Activated B cell treated with CpG ODN at 0.5 μM for 24 hours (primary cell): ENCODE measurements at regions not wholly inside any gene's neighbourhood (a gene's known extent, or its start where the extent isn't known, plus 50 kb on each side); places are given as distances from the start of the nearest gene placed in this dataset.

Experiments
- ATAC-seq: fragments of 200-7000 bp; cut with Tn5 transposase; one replicate; pipeline ENCODE4 v1.10.0; 2021; ENCODE audit warnings: low read depth, mild to moderate bottlenecking, moderate library complexity
- CTCF ChIA-PET: fragments of 350-600 bp; sonication (Branson Sonifier 250); formaldehyde crosslinking; loops from one replicate; lab custom pipeline; 2021; ENCODE audit warnings: antibody characterized with exemption; lab: Charles Lee
- POLR2A ChIA-PET: fragments of 350-600 bp; sonication (Branson Sonifier 250); formaldehyde crosslinking; loops from one replicate; lab custom pipeline; 2021; ENCODE audit warnings: antibody characterized with exemption; lab: Charles Lee
- DNase-seq: peaks from one replicate; pipeline ENCODE4 v3.0.0; 2022
- H3K27ac Mint-ChIP-seq: one replicate; pipeline ENCODE4 v1.8.0; 2020; ENCODE audit warnings: mixed read lengths
- H3K27me3 Mint-ChIP-seq: one replicate; pipeline ENCODE4 v1.8.0; 2021; ENCODE audit warnings: mixed read lengths
- H3K36me3 Mint-ChIP-seq: one replicate; pipeline ENCODE4 v1.8.0; 2021; ENCODE audit warnings: low read depth, mixed read lengths
- H3K4me1 Mint-ChIP-seq: one replicate; pipeline ENCODE4 v1.8.0; 2021; ENCODE audit warnings: mixed read lengths
- H3K4me3 Mint-ChIP-seq: one replicate; pipeline ENCODE4 v1.8.0; 2020; ENCODE audit warnings: mild to moderate bottlenecking, mixed read lengths
- H3K9me3 Mint-ChIP-seq: one replicate; pipeline ENCODE4 v1.8.0; 2020; ENCODE audit warnings: mixed read lengths
- intact Hi-C: fragments of 100-400 bp; cut with micrococcal nuclease; formaldehyde crosslinking; loops from one replicate; pipeline ENCODE4 v1.15.1; 2024
- TF ChIP-seq, protein P1 (sequence below): fragments of 200-600 bp; IDR thresholded peaks from one replicate; pipeline ENCODE4 v1.8.0; 2022; ENCODE audit warnings: antibody characterized with exemption, mild to moderate bottlenecking

DNA sequence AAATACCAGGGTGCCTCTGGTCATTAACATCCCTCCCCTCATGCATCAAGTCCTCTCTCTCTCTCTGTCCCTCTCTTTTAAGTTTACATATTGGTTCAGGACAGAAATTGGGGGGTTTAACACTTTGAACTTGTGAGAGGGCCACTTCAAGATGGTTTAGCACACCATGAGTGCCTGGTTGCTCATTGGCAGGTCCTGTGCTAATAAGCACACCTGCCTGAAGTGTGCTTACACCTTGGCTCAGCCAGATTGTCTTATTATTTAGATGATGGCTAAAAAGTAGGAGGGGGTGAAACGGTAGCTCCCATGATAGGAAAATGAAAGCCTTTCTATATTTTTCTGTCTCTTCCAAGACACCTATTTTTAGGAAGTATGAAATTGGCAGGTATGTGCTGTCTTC is 205.8 kb downstream of the ARL6IP6 start:
- Mint-ChIP-seq H3K4me3 (no peak overlapping the region), H3K27ac (no peak overlapping the region), H3K27me3 (no peaks in the 10 kb centered on the region), H3K9me3 (no peaks in the 10 kb centered on the region), H3K36me3 (no peaks in the 10 kb centered on the region), H3K4me1 (no peaks in the 10 kb centered on the region)
- DNase-seq (no peak), ATAC-seq (no peak)
- ChIA-PET CTCF (no interaction called here), POLR2A (no interaction called here)
- TF ChIP-seq, protein P1, sequence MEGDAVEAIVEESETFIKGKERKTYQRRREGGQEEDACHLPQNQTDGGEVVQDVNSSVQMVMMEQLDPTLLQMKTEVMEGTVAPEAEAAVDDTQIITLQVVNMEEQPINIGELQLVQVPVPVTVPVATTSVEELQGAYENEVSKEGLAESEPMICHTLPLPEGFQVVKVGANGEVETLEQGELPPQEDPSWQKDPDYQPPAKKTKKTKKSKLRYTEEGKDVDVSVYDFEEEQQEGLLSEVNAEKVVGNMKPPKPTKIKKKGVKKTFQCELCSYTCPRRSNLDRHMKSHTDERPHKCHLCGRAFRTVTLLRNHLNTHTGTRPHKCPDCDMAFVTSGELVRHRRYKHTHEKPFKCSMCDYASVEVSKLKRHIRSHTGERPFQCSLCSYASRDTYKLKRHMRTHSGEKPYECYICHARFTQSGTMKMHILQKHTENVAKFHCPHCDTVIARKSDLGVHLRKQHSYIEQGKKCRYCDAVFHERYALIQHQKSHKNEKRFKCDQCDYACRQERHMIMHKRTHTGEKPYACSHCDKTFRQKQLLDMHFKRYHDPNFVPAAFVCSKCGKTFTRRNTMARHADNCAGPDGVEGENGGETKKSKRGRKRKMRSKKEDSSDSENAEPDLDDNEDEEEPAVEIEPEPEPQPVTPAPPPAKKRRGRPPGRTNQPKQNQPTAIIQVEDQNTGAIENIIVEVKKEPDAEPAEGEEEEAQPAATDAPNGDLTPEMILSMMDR: no peak
- intact Hi-C loops: no loop called here

DNA sequence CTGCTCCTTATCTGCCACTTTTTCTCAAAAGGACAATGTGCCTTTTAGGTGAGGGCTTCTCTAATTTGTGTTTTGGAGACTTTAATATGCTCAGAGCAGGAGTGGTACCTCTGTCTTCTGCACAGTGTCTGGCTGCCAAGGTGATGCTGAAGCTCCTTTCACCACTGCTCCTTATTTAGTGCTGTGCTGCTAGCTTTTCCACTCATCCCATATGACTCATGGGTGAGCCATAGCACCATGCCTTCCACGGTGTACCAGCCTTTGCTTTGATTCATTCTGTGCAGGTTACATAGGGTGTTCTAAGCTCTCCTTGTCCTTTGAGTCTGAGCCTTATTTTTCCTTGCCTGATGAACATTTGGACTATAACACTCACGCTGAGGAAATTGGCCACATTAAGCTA is 202.4 kb downstream of the ARL6IP6 start:
- Mint-ChIP-seq H3K4me1 (no peaks in the 10 kb centered on the region), H3K27me3 (no peaks in the 10 kb centered on the region), H3K4me3 (no peak overlapping the region), H3K9me3 (peaks cover 2% of the 10 kb centered on the region), H3K36me3 (no peaks in the 10 kb centered on the region), H3K27ac (no peak overlapping the region)
- CTCF ChIA-PET: no interaction called here
- TF ChIP-seq, protein P1: no peak
- no peak for ATAC-seq
- intact Hi-C loops: no loop called here
- no peak for DNase-seq
- POLR2A ChIA-PET: no interaction called here

DNA sequence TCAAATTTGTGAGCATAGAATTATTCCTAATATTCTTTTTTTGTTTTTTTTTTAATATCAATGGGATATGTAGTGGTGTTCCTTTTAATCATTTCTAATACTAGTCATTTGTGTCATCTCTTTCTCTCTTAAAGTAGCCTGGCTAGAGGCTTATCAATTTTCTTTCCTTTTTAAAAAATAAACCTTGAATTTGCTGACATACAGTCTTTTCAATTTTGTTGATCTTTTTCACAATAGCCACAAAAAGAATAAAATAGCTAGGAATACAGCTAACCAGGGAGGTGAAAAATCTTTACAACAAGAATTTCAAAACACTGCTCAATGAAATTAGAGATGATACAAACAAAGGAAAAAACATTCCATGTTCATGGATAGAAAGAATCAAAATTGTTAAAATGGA is 192.6 kb downstream of the ARL6IP6 start:
- intact Hi-C loops: no loop called here
- CTCF ChIA-PET: no interaction called here
- Mint-ChIP-seq H3K4me3 (no peak overlapping the region), H3K27me3 (no peaks in the 10 kb centered on the region), H3K9me3 (peaks cover 2% of the 10 kb centered on the region), H3K36me3 (no peaks in the 10 kb centered on the region), H3K27ac (no peak overlapping the region), H3K4me1 (no peaks in the 10 kb centered on the region)
- DNase-seq (no peak), ATAC-seq (no peak)
- POLR2A ChIA-PET: no interaction called here
- TF ChIP-seq, protein P1: no peak

DNA sequence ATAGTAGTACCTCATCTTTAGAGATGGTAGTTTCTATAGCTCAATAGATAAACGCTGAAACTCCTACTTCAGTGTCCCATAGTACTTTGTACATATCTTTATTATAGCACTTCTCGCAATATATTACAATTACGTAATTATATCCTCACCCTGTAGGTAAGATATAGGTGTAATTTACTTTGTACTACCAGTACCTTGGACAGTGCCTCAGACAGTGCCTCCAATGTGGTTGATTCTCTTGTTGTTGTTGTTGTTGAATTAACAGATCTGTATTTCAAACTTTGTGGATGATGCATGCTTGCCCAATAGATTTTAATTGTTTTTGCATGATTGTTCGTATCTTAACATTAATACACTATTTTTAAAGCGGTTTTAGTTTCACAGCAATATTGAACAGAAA is 188.6 kb downstream of the ARL6IP6 start:
- CTCF ChIA-PET: no interaction called here
- Mint-ChIP-seq H3K27ac (no peak overlapping the region), H3K36me3 (no peaks in the 10 kb centered on the region), H3K4me1 (no peaks in the 10 kb centered on the region), H3K9me3 (no peaks in the 10 kb centered on the region), H3K27me3 (no peaks in the 10 kb centered on the region), H3K4me3 (no peak overlapping the region)
- TF ChIP-seq, protein P1: no peak
- intact Hi-C loops: no loop called here
- POLR2A ChIA-PET: no interaction called here
- ATAC-seq (no peak), DNase-seq (no peak)

DNA sequence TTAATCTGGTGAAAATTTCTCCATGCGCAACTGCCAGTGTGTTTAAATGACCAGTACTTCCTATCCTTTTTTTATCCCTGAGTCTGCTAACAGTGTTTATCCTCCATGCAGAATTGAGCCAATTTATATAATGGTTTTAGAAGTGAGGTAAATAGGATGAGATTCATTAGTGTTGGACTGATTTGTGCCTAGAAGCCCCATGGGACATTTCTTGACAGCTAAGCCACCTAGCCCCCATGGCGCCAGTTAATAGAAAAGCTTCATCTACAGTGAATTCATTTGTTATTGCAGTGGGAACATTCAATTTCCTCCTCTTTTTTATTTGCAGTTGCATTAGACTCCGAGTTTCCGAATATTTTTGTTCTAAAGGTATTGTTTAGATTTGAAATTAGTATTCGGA is 175.6 kb downstream of the ARL6IP6 start:
- Mint-ChIP-seq H3K27ac (no peak overlapping the region), H3K4me3 (no peak overlapping the region), H3K36me3 (no peaks in the 10 kb centered on the region), H3K4me1 (no peaks in the 10 kb centered on the region), H3K27me3 (no peaks in the 10 kb centered on the region), H3K9me3 (no peaks in the 10 kb centered on the region)
- TF ChIP-seq, protein P1: no peak
- POLR2A ChIA-PET: no interaction called here
- ATAC-seq: no peak
- intact Hi-C loops: no loop called here
- CTCF ChIA-PET: no interaction called here
- DNase-seq: no peak
